Psoas muscle (tissue), 7 donors: ENCODE measurements at regions not wholly inside any gene's neighbourhood (a gene's known extent, or its start where the extent isn't known, plus 50 kb on each side); places are given as distances from the start of the nearest gene placed in this dataset.

Experiments
- ATAC-seq, 4 donors: fragments of 200-7000 bp; cut with Tn5 transposase; one replicate each; pipeline ENCODE4 v1.9.1; 2020; ENCODE audit warnings: moderate library complexity in 3 of 4, mild to moderate bottlenecking in 2 of 4
- DNase-seq, 2 donors: peaks; one replicate each; pipeline ENCODE4 v3.0.0-alpha.2; 2020
- H3K27ac ChIP-seq: fragments of 200-600 bp; one replicate; pipeline ENCODE4 v1.8.0; 2022
- H3K27me3 ChIP-seq, 3 donors: fragments of 200-600 bp in 1 of 3; one replicate each; pipeline versions ENCODE4 v1.6.1 to v1.8.0; 2013 to 2022; ENCODE audit warnings: low read length in 2 of 3, mild to moderate bottlenecking in 2 of 3, moderate library complexity in 1 of 3; ENCODE audit not compliant: insufficient read depth in 3 of 3
- H3K36me3 ChIP-seq, 2 donors: fragments of 200-600 bp in 1 of 2; one replicate each; pipeline versions ENCODE4 v1.6.1 to v1.8.0; 2013 to 2022; ENCODE audit warnings: low read depth in 1 of 2, mild to moderate bottlenecking in 1 of 2, moderate library complexity in 1 of 2; ENCODE audit not compliant: insufficient read depth in 1 of 2
- H3K4me1 ChIP-seq: fragments of 200-600 bp; one replicate; pipeline ENCODE4 v1.8.0; 2022
- H3K4me3 ChIP-seq: fragments of 200-600 bp; one replicate; pipeline ENCODE4 v1.8.0; 2022; ENCODE audit warnings: mild to moderate bottlenecking
- H3K9me3 ChIP-seq: fragments of 200-600 bp; one replicate; pipeline ENCODE4 v1.8.0; 2022
- WGBS, 3 donors: extraction: QIAGEN DNeasy Blood & Tissue Kit; methylation state at CpG; one replicate each; pipeline versions ENCODE4 v1.1.6 to v1.1.7; 2013; 5-methylcytosine and 5-hydroxymethylcytosine counted together
- intact Hi-C, 2 donors: fragments of 100-400 bp; cut with DNase I; formaldehyde crosslinking; loops; one replicate each; pipeline versions ENCODE4 v1.11.0 to v1.14.2; 2022
- TF ChIP-seq, protein P1 (sequence below): fragments of 200-600 bp; IDR thresholded peaks from one replicate; pipeline ENCODE4 v1.8.0; 2022; ENCODE audit warnings: antibody characterized with exemption
- donor health status: healthy with polysubstance abuse.
- donor health status: DM: no; HTN: no; CAD: no; lungs with moderate emphysema.
- donor health status: Bipolar disorder and iron deficiency.
- donor health status: healthy.
- donor health status: DM: yes; HTN: yes; CAD: no.
- donor health status: DM: no; HTN: no; CAD: no.
- donor health status: DM: yes; HTN: yes; CAD: no.

- Histone ChIP-seq H3K36me3 (no peaks in the 10 kb centered on the region), H3K27ac (no peak overlapping the region), H3K4me1 (no peaks in the 10 kb centered on the region), H3K27me3 (peaks cover 0 to 8% (median 0%) of the 10 kb centered on the region in 3 donors), H3K9me3 (no peaks in the 10 kb centered on the region), H3K4me3 (no peak overlapping the region)
- intact Hi-C loops, result no loop called here
- no peak for DNase-seq
- no peak for ATAC-seq
- 39 to 44% (median 41%) methylated on average over 5 of the region's 5 CpGs for WGBS, 3 donors
- TF ChIP-seq, protein P1, sequence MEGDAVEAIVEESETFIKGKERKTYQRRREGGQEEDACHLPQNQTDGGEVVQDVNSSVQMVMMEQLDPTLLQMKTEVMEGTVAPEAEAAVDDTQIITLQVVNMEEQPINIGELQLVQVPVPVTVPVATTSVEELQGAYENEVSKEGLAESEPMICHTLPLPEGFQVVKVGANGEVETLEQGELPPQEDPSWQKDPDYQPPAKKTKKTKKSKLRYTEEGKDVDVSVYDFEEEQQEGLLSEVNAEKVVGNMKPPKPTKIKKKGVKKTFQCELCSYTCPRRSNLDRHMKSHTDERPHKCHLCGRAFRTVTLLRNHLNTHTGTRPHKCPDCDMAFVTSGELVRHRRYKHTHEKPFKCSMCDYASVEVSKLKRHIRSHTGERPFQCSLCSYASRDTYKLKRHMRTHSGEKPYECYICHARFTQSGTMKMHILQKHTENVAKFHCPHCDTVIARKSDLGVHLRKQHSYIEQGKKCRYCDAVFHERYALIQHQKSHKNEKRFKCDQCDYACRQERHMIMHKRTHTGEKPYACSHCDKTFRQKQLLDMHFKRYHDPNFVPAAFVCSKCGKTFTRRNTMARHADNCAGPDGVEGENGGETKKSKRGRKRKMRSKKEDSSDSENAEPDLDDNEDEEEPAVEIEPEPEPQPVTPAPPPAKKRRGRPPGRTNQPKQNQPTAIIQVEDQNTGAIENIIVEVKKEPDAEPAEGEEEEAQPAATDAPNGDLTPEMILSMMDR, result no peak
Observed at GRCh38 chr2:100743741-100744140, 76.2 kb upstream of the NPAS2 start.

DNA sequence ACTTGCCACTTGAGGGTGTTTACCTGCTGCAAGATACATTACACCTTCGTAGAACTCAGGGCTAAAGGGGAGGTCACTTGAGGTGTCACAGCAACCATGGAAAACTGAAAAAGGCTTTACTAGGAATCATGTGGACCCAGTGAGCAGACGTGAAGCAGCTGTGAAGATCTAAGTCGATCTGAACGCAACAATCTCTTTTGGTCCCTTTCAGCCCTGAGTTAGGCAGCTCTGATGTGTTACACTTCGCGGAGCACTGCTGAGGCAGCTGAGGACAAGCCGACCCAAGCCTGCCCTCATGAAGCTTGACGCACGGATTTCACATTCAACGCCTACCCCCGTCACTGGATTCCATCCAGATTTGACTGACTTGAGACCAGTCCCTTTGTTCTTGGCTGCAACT is 75.8 kb upstream of the NPAS2 start:
- Histone ChIP-seq H3K36me3 (no peaks in the 10 kb centered on the region), H3K4me1 (no peaks in the 10 kb centered on the region), H3K9me3 (no peaks in the 10 kb centered on the region), H3K27me3 (peaks cover 0 to 8% (median 0%) of the 10 kb centered on the region in 3 donors), H3K4me3 (no peak overlapping the region), H3K27ac (no peak overlapping the region)
- DNase-seq (no peak), ATAC-seq (no peak)
- TF ChIP-seq, protein P1, result no peak
- intact Hi-C loops, result no loop called here
- 65 to 77% (median 73%) methylated on average over 11 of the region's 11 CpGs for WGBS, 3 donors

DNA sequence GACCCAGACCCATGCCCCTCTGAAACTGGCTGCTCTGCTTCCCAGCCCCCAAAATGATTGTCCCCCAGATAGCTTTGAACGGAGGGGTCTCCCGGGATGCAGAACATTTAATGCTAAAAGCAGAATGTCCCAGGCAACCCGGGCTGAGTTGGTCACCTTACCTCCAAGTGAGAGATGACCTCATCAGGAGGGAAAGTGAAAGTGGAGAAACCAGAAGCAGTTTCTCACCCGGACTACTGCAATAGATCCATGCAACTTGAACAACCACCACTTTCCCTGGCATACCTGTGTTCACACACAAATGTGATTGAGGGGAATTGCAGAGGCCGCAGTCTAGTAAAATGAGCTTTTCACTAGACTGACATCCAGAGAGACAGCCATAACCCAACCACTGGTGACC is 75.3 kb upstream of the NPAS2 start:
- WGBS, 3 donors, result 71 to 77% (median 73%) methylated on average over 5 of the region's 5 CpGs
- Histone ChIP-seq H3K27ac (no peak overlapping the region), H3K27me3 (peaks cover 0 to 8% (median 0%) of the 10 kb centered on the region in 3 donors), H3K9me3 (no peaks in the 10 kb centered on the region), H3K36me3 (no peaks in the 10 kb centered on the region), H3K4me1 (no peaks in the 10 kb centered on the region), H3K4me3 (no peak overlapping the region)
- TF ChIP-seq, protein P1, result no peak
- ATAC-seq (no peak), DNase-seq (no peak)
- intact Hi-C loops, result no loop called here

DNA sequence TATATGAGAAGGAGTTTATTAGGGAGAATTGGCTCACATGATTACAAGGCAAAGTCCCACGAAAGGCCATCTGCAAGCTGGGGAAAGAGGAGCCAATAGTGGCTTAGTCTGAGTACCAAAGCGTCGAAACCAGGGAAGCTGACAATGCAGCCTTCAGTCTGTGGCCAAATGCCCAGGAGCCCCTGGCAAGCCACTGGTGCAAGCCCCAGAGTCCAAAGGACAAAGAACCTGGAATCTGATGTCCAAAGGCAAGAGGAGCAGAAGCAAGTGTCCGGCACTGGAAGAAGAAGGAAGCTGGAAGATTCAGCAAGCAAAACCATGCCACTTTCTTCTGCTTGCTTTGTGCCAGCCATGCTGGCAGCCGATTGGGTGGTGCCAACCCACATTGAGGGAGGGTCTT is 74.3 kb upstream of the NPAS2 start:
- Histone ChIP-seq H3K4me1 (no peaks in the 10 kb centered on the region), H3K9me3 (no peaks in the 10 kb centered on the region), H3K27me3 (peaks cover 0 to 8% (median 0%) of the 10 kb centered on the region in 3 donors), H3K4me3 (no peak overlapping the region), H3K27ac (no peak overlapping the region), H3K36me3 (no peaks in the 10 kb centered on the region)
- ATAC-seq, result no peak
- intact Hi-C loops, result no loop called here
- DNase-seq, result no peak
- TF ChIP-seq, protein P1, result no peak
- WGBS, 3 donors, result 49 to 65% (median 53%) methylated on average over 5 of the region's 5 CpGs

DNA sequence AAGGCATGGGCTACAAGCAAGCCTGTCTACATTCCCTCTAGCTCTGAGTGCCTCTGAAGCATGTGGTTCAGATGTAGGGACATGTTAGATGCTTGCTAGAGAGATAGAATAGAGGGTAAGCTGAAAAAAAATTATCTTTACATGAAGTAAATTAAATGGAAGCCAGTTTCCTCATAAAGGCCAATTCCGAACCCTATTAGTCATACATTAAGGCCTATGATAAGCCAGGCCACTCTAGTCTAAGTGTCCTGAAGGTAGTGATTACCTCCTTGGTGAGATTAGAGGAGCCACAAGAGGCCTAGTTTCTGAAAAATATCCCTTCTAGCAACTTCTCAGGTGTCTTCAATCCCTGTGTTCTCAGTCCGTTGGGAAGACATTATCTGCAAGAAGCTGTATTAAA is 72.4 kb upstream of the NPAS2 start:
- DNase-seq (no peak), ATAC-seq (no peak)
- intact Hi-C loops, result no loop called here
- no peak overlapping the region for H3K27ac ChIP-seq
- 94 to 100% (median 100%) methylated on average over 2 of the region's 2 CpGs for WGBS, 3 donors
- no peaks in the 10 kb centered on the region for H3K9me3 ChIP-seq
- peaks cover 8% of the 10 kb centered on the region for H3K4me1 ChIP-seq
- peaks cover 0 to 8% (median 0%) of the 10 kb centered on the region in 3 donors for H3K27me3 ChIP-seq
- H3K4me3 ChIP-seq, result no peak overlapping the region
- H3K36me3 ChIP-seq, result no peaks in the 10 kb centered on the region
- TF ChIP-seq, protein P1, result no peak
